GM18498 (cell line): ENCODE measurements at regions not wholly inside any gene's neighbourhood (a gene's known extent, or its start where the extent isn't known, plus 50 kb on each side); places are given as distances from the start of the nearest gene placed in this dataset.

ENCODE experiments used
- ATAC-seq: cut with Tn5 transposase; IDR thresholded peaks from one replicate; pipeline ENCODE4 v1.9.1; 2021; ENCODE audit warnings: mild to moderate bottlenecking, moderate library complexity; ENCODE audit not compliant: unreplicated experiment

DNA sequence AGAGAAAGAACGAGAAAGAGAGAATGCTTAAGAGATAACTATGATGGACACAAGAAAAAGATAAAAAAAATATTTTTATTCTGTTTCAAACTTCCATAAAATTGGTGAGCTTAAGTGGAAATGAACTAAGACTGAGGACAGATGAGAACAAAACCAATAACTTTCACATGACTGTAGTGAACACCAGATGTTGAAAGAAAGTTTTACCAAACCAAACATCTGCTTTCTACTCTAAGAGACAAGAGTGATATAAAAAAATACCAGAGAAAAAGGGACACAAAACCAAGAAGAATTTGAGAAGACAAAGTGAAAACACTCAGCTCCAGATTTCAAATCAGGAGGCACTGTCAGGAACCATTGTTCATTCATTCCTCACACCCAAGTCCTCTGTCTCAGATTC, 147.9 kb downstream of the IMPG2 start:
- no peak for ATAC-seq

DNA sequence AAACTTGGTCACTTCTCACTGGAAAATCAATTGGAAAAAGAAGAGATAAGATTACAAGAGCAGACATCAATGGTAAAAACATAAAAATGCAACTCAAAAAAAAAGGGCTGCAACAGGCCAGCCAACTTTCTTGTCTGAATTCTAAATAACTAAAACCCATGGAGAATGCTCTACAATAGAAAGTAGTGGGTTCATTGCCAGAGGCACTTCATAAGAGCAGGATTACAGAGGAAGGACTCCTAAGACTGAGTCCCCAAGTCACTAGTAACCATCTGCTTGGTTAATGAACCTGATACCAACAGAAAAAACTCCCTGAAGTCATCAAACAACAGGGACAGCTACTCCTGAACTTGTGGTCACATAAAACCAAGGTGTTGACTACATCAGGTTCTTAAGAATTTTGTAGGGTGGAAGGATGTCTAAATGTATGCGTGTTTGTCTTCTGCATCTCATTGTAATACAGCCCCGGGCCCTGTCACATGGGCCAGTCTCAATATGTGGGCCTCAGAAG, 148.6 kb downstream of the IMPG2 start:
- no peak for ATAC-seq

DNA sequence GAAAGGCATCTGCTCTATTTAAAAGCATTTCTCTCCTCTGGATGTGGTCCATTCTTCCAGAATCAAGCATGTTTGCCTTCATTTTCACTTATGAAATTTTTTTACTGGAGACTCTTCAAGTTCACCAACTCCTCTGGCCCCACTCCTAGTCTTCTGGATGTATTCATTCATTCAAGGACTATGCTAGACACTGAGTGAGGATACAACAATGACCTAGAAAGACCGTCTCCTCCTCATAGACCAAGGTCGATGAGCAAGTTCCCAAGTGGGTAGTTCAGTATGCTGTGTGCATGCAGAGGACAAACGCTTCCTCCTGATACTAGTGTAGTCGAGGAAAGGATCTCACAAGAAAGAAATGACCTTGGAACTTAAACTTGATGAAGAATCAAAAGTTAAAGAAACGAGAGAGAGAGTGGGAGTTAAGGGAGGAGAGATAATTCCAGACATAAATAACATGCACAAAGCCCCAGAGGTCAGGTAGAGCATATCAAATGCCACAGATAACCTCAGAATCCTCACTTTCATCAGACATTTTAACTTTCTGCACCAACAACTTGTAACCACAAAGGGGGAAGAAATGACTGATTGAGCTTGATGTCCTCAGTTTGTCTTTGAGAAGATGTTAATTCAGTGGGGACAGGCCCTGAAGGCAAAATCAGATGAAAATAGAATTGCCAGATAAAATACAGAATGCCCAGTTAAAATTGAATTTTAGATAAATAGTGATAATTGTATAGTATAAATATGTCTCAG, 149.4 kb downstream of the IMPG2 start:
- ATAC-seq, result no peak

DNA sequence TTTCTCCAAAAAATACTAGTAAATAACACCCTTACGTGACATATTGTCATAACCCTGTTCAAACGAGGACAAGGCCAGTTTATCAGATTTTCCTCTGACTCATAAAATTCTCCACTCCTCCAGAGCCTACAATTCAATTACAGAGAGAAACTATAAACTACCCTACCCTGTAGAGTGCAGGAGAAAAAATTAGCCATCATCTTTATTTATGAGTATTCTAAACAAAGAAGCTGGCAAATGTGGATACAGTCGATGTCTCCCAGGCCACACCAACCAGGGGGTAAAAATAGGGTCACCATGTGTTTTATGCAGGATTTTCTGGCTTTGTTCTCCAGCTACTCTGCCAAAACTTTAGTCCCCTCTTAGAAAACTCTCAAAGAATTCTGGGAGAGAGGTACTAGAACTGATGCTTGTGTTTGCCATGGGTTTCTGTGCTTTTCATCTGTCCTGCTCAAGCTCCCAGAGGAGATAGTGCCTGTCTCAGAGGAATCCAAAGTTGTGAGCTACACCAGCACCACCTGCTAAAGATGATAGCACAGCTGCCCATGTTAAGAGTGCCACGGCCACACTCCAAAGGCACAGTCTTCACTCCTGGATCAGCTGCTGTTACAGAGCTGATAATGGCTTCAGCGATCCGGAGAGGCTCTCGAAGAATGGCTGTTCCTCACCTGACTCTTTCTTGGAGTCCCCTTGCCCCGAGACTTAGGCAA, 150.2 kb downstream of the IMPG2 start:
- ATAC-seq, result no peak

DNA sequence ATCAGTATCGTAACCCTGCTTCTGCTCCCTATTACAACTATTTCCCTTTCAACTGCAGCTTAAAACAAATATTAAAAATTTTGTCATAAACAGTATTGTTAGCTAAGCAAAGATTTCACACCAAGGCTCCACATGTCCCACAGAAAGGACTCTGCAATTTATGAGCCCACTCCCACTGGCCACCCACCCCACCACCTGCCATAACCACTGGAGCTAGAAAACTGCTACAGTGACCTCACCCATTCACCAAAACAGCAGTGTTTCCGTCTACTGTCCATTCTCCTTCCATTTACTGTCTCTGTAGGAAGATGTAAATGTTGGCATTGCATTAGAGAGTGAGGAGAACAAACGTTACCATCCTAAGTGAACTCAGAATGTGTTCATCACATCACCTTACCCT, 150.9 kb downstream of the IMPG2 start:
- no peak for ATAC-seq

DNA sequence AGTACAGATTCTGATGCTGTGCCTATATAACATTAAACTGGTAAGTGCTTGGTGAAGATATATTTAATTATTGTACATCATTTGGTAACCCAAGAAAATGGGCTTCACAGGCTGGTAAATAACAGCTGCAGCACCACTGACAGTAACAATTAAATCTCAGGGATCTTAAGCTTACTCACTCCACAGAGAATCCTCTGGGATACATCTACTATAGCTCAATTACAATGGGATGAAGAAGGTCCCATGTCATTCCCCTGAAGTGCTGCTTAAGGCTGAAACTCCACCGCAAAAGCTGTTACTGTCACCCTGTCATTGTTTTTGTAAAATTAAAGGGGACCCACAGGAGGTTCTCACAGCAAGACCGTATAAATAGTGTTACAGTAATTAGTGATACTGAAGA, 153.0 kb downstream of the IMPG2 start:
- no peak for ATAC-seq

DNA sequence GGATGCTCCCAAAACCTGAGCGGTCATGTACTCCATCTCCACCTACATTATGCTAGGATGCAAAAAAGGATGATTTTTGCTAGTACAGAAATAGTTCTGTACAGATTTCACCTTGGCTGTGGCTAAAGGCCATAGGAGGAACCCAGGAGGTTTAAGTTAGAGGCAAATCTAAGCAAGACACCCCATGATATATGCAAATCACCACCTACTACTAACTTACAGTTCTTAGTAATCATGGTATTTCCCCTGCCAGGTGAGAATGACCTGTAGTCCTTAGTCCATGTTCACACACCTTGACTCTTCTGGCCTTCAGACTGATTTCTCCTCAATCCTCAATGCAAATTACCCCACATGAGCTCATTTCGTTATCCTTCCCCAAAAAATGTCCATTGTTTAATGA, 154.2 kb downstream of the IMPG2 start:
- no peak for ATAC-seq

DNA sequence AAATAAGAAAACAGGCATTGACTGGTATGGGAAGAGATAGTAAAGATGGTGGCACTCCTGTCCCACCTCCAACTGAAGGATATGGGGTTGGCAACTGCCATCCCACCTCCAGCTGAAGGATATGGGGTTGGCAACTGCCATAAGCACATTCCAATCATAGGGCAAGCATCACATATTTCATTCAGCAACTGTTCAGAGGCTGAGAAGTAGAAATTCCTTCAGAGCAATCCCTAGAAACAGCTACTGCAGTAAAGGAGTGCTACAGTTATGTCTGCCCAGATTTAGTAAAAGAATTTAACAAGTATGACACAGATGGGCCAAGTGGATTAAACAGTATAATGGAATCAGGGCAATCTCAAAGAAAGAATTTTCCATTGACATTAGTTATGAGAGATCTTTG, 156.8 kb downstream of the IMPG2 start:
- ATAC-seq, result no peak

DNA sequence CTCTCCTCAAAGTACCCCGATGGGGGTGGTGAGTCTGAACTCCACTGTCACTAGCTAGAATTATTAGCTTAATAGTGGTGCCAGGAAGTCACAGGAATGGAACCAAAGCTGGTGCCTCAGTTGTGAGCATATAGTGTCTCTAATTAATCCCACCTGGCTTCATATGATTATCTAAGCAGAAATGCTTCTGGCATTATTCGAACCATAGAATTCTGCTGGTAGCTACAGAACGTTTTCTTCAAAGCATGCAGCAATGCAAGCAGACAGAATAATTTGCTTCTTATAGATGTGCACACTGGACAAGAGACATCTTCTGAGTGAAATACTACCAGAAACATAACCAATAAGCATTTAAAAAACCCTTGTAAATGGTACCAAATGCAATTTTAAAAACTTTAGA, 160.9 kb downstream of the IMPG2 start:
- no peak for ATAC-seq

DNA sequence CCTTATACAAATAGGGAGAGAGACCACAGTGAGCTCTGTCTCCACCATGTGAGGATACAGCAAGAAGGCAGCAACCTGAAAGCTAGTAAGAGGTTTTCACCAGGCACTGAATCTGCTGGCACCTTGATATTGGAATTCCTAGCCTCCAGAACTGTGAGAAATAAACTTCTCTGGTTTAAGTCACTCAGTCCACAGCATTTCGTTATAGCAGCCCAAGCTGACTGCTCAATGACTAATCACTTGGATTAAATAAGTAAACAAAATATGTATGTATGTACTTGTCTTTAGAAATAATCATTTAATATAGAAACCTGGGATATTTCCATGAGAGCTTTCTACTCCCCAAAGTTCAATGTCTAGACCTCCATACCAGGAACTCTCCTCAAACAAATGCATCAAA, 162.0 kb downstream of the IMPG2 start:
- ATAC-seq, result no peak

DNA sequence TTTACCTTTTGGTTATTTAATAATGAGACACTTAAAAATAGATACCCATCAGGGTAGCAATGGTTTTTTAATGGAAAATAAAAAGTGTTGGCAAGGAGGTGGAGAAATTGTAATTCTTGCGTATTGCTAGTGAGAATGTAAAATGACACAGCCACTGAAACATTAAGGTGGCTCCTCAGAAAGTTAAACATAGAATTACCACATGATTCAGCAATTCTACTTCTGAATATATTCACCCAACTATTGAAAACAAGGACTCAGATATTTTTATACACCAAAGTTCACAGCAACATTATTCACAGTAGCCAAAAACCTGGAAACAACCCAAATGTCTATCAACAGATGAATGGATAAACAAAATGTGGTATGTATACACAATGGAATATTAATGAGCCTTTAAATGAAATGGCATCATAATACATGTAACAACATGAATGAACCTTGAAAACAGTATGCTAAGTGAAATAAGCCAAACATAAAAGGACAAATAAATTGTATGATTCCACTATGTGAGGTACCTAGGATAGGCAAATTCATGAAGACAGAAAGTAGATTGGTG, 163.5 kb downstream of the IMPG2 start:
- ATAC-seq, result no peak

DNA sequence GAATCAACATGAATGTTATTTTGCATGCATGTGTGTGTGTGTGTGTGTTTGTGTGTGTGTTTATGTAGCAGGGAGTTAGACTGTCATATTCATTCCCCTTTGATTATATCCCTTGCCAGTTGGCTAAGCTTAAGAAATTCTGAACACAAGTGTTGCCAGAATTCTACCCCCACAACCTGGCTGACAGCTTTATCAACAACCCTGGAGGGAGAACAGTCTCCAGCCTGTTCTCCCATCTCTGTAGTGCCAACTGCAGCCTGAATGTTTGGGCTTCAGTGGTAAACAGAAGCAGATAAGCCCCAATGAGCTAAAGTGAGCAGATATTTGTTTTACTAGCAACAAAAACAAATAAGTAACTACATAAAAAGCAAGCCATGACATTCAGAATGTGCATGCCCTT, 162.6 kb upstream of the ABI3BP start:
- no peak for ATAC-seq

DNA sequence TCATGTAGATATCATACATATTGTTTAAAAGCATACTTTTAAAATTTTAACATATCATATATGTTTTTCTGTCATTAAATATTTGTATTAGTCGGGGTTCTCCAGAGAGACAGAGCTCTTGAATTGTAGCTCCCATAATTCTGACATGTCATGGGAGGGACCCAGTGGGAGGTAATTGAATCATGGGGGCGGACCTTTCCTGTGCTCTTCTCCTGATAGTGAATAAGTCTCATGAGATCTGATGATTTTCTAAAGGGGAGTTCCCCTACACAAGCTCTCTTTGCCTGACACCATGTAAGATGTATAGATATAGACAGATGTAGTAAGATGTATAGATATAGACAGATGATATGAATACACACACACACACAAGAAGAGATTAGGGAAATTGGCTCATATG, 161.2 kb upstream of the ABI3BP start:
- ATAC-seq, result no peak

DNA sequence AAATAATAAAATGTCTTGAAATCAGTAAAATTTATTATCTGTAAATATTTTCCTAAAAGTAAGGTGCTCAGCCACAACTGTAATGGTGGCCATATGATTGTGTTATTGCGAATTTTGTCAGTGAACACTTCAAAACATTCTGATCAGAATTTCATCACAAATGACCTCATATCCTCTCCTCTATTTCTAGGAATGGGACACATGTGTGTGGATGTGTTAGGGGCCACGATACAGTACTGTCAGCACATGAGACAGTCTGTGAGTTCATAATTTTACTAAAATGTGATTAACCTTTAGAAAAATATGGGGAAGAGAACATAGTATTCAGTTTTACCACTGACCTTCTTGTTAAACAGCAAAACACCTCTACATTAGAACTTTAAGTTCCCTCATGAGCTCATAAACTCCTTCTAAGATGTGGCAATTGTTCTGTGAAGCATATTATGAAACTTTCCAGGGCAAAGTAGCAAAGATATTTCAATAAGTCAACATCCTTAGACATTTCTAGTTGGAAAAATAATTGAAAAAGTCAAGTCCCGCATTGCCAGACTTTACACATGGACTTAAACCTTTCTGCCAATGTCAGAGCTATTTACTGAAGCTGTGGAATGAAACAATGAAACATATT, 158.2 kb upstream of the ABI3BP start:
- ATAC-seq, result no peak

DNA sequence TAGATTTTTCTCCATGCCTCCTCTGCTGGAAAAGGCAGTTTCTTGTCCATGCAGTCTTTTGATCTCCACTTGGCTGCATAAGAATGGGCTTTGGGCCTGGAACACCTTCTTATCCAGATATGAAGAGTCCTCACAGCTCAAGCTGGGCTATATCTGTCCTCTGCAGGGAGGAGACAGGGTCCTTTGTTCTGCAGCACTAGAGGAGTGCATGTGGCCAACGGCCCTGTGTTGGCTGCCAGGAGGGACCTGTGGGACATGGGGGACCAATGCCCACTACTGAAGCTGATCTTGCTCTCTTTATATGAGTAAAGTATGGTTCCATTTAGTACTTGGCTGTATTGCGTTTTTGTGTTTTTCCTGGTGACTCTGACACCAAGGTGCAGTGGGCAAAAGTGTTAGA, 157.3 kb upstream of the ABI3BP start:
- no peak for ATAC-seq

DNA sequence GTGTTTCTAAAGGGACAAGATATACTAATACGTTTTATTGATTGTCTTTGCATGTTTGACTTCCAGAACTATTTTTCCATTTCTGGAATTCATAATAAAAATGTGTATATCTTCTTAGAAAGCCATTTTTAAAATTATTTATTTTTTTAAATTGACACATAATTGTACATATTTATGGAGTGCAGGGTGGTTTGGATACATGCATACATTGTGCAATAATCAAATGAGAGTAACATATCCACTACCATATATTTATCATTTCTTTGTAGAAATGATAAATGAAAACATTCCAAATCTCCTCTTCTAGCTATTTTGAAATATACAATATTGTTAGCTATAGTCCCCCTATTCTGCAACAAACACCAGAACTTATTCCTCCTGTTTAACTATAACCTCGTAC, 156.5 kb upstream of the ABI3BP start:
- ATAC-seq, result no peak

DNA sequence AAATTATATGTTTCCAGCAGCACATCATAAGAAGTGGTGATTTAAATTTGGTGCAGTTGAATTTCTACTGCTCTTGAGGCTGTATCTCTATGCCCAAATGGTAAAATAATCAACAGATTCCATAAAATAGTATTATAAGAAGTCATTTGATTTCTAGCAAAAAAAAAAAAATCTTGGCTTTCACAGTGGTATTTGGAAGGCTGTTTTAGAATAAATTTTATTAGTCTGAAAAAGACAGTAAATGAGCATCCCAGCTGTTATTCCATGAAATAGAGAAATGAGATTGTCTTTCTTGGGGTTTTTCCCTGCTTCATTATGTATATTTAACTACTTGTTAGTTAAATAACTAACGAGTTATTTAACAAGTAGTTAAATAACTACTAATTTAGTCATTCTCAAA, 156.0 kb upstream of the ABI3BP start:
- no peak for ATAC-seq

DNA sequence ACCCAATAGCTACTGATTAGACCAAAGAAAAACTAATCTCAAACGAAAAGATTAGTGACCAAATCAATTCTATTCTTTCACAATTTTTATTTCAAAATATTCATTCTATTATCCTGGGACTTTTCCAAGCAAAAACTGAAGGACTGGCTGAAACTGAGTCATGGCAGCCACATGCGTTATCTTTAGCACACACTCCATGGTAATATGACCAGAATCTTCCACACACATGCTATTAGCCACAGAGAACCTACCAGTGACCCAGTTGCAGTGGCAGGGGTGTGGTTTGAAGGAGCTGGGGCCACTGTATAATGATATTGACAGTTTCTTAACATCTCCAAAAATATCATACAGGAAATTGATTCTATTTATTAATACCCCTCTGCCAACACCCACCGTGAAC, 154.8 kb upstream of the ABI3BP start:
- ATAC-seq, result no peak

DNA sequence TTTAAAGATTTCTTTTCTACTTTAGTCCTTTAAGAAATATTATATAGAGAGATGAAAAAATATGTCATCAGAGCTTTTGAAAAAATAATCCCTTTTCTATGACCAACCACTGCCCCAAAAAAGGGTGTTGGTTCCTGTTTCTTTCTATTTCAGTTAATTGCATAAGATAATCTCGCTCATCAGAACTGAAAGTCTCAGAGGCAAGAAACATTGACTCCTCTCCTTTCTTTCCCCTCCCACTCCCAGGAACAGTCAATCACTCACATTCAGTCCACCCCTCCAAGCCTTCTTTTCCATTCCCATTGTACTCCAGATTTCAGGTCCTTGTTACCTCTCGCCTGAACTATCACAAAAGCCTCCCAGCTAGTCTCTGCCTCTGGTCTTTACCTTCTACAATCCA, 153.7 kb upstream of the ABI3BP start:
- no peak for ATAC-seq

DNA sequence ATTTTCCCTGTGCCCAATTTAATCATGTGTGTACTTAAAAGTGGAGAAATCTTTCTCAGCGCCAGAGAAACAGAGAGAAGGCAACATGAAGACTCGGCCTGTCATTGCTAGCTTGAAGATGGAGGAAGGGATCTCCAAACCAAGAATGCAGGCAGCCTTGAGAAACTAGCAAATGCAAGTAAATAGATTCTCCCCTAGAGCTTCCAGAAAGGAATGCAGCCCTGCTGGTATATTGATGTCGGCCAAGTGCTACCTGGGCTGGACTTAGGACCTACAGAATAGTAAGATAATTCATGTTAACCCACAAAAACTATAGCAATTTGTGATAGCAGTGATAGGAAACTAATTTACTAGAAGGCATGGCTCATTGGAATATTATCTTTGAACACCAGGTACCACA, 150.9 kb upstream of the ABI3BP start:
- no peak for ATAC-seq

DNA sequence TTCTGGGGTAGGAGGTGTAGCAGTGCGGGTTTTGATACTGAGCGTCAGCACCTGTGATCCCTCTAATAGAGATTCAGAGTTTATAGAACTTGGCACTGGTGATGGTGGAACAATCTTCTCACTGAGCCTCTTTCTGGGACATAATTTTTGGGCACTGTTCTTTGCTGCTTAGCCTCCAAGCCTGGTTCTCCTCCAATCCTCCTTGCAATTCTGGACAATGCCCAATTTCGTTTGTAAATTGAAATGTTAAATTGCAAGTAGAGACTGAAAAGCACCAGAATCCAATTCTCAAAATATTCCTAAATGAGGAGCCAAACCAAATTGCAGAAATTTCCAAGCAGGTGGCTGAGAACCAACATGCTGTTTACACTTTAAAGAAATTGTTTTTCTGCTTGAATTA, 149.8 kb upstream of the ABI3BP start:
- no peak for ATAC-seq

DNA sequence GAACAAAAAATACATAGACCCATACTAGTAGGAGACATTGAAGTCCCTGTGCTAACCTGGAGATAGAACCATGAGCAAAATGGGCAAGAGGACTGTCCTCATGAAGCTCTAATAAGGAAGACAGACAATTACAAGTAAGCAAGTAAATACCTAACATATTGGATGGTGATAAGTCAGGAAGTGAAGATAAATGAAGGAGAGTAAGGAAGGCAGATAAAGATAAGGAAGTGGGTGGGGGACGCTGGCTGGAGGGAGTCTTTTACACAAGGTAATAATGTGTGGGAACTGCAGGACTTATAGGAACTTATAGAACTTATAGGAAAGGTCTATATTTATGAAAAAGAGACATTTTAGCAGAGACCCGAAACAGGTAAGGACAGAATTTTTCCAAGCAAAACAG, 148.9 kb upstream of the ABI3BP start:
- ATAC-seq, result no peak
